Keratinocyte (primary cell): ENCODE measurements at regions not wholly inside any gene's neighbourhood (a gene's known extent, or its start where the extent isn't known, plus 50 kb on each side); places are given as distances from the start of the nearest gene placed in this dataset.

ENCODE experiments used
- DNase-seq: peaks from one replicate; pipeline ENCODE4 v3.0.0-alpha.2; 2011; ENCODE audit warnings: low read depth, missing footprints, low spot score
- FAIRE-seq: peaks from 2 replicates; lab custom pipeline; 2011; peaks lifted over from hg19 to GRCh38; lab: Jason Lieb, UNC
- H2AFZ ChIP-seq: 2 replicates; pipeline ENCODE4 v1.6.0; 2012; ENCODE audit warnings: low read length, control low read depth, inconsistent platforms; ENCODE audit not compliant: control insufficient read depth
- H3K27ac ChIP-seq: 2 replicates; pipeline ENCODE4 v1.5.1; 2011; ENCODE audit warnings: low read length; ENCODE audit not compliant: control insufficient read depth, insufficient read depth
- H3K27me3 ChIP-seq: 3 replicates; pipeline ENCODE4 v1.6.0; 2011; ENCODE audit warnings: low read length; ENCODE audit not compliant: control insufficient read depth, insufficient read depth; ENCODE audit errors: extremely low read depth
- H3K36me3 ChIP-seq, 2 experiments: 2 replicates in 1 of 2; 3 replicates in 1 of 2; pipeline ENCODE4 v1.5.1; 2011; ENCODE audit warnings: low read length in 2 of 2, mild to moderate bottlenecking in 1 of 2; ENCODE audit not compliant: control insufficient read depth in 2 of 2, insufficient read depth in 2 of 2; ENCODE audit errors: extremely low read depth in 1 of 2
- H3K4me1 ChIP-seq: 3 replicates; pipeline ENCODE4 v1.5.1; 2011; ENCODE audit warnings: low read length; ENCODE audit not compliant: control insufficient read depth, insufficient read depth; ENCODE audit errors: extremely low read depth
- H3K4me2 ChIP-seq: 3 replicates; pipeline ENCODE4 v1.6.0; 2011; ENCODE audit warnings: low read depth, low read length; ENCODE audit not compliant: control insufficient read depth, insufficient read depth; ENCODE audit errors: extremely low read depth
- H3K4me3 ChIP-seq, 3 experiments: fragments of 200-600 bp in 1 of 3; sonication (generic) in 1 of 3; 2 replicates in 2 of 3; 3 replicates in 1 of 3; pipeline ENCODE4 v1.5.1; 2011 to 2016; ENCODE audit warnings: low read length in 3 of 3, mild to moderate bottlenecking in 3 of 3, control low read depth in 2 of 3, inconsistent platforms in 1 of 3, low read depth in 1 of 3, mixed read lengths in 1 of 3, mixed run types in 1 of 3, moderate library complexity in 1 of 3; ENCODE audit not compliant: control insufficient read depth in 2 of 3, insufficient read depth in 2 of 3; ENCODE audit errors: extremely low read depth in 1 of 3
- H3K79me2 ChIP-seq: 2 replicates; pipeline ENCODE4 v1.6.0; 2012; ENCODE audit warnings: low read length; ENCODE audit not compliant: control insufficient read depth, insufficient read depth
- H3K9ac ChIP-seq: 3 replicates; pipeline ENCODE4 v1.6.0; 2011; ENCODE audit warnings: low read length; ENCODE audit not compliant: control insufficient read depth, insufficient read depth; ENCODE audit errors: extremely low read depth
- H3K9me1 ChIP-seq: 3 replicates; pipeline ENCODE4 v1.6.0; 2011; ENCODE audit warnings: low read length; ENCODE audit not compliant: control insufficient read depth, insufficient read depth; ENCODE audit errors: extremely low read depth
- H3K9me3 ChIP-seq: 2 replicates; pipeline ENCODE4 v1.5.1; 2012; ENCODE audit warnings: low read depth, low read length; ENCODE audit not compliant: control insufficient read depth
- H4K20me1 ChIP-seq: 3 replicates; pipeline ENCODE4 v1.6.0; 2011; ENCODE audit warnings: low read length; ENCODE audit not compliant: control insufficient read depth, insufficient read depth; ENCODE audit errors: extremely low read depth
- EZH2 ChIP-seq: IDR thresholded peaks from one replicate; pipeline ENCODE4 v1.6.1; 2012; ENCODE audit warnings: inconsistent platforms, mild to moderate bottlenecking, low read length, moderate library complexity
- dilution Hi-C: fragments of 300-500 bp; cut with MboI; formaldehyde crosslinking; loops from one replicate; pipeline ENCODE4 v1.7.0; 2020; ENCODE audit warnings: low sequenced_read_pairs; ENCODE audit not compliant: extremely low pct_ligation_motif_present
- TF ChIP-seq, protein P1 (sequence below), 3 experiments: IDR thresholded peaks in 1 of 3; conservative IDR thresholded peaks in 1 of 3; optimal IDR thresholded peaks in 1 of 3; 2 replicates in 2 of 3; 3 replicates in 1 of 3; pipeline versions ENCODE3 to v1.5.1; 2011; ENCODE audit warnings: low read length in 3 of 3, mild to moderate bottlenecking in 3 of 3, moderate library complexity in 2 of 3, control low read depth in 1 of 3, inconsistent platforms in 1 of 3; ENCODE audit not compliant: insufficient read depth in 2 of 3; ENCODE audit errors: extremely low read depth in 1 of 3

DNA sequence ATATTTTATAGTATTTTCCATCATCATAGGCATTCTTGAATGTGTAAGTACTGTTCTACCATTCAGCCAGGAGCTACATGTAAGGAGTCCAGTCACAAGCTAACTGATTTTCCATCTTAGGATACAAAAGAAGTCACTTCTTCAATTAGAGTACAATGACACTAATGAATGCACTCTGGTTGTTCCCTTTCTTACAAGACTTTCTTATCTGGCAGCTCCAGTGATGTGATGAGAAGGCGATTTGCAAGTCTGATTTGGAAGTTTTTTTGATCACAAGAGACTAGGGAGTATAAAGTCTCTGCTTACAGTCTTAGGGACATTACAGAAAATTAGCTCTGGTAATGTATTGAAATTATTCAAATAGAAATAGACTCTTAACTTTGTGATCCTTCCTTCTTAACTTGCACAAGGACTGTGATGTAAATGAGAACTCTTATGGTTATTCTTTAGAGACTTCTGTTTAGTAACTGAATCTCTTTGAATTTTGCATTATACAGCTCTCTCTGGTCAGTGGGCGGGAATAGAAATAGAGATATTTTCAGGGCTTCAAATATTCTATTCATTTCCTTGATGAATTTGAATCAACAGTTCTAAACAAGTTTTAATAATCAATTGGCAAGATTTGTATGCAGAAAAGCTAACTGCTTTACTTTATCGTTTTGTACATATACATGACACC is 130.4 kb upstream of the CDH6 start:
- Histone ChIP-seq H4K20me1 (no peaks in the 10 kb centered on the region), H3K79me2 (no peaks in the 10 kb centered on the region)
- dilution Hi-C loops: no loop called here

DNA sequence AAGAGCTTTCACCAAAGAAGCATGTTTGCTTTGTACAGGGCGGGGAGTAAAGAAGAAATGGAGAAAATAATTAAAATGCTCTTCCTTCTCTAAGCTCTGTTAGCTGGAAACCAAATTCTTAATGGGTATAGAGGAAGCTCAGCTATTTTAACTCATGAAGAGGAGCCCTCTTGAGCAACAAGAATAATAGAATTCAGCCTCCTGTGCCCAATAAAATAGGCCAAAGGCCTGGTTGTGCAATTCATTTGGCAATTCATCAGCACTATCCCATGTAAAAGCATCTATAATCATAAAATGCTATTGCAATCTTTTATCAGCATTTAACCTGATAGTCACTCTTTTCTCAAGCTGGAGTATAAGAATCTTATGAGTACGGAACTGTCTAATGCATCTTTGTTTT is 133.6 kb upstream of the CDH6 start:
- H3K9me1 ChIP-seq: no peaks in the 10 kb centered on the region
- no peak overlapping the region for H2AFZ ChIP-seq
- H3K36me3 ChIP-seq: no peaks in the 10 kb centered on the region
- H3K9ac ChIP-seq: no peak overlapping the region
- H3K4me2 ChIP-seq: no peak overlapping the region
- no peaks in the 10 kb centered on the region for H4K20me1 ChIP-seq
- no peak overlapping the region for H3K27ac ChIP-seq
- H3K4me3 ChIP-seq: no peak overlapping the region
- dilution Hi-C loops: no loop called here
- H3K27me3 ChIP-seq: no peaks in the 10 kb centered on the region
- no peak for TF ChIP-seq EZH2
- TF ChIP-seq, protein P1, sequence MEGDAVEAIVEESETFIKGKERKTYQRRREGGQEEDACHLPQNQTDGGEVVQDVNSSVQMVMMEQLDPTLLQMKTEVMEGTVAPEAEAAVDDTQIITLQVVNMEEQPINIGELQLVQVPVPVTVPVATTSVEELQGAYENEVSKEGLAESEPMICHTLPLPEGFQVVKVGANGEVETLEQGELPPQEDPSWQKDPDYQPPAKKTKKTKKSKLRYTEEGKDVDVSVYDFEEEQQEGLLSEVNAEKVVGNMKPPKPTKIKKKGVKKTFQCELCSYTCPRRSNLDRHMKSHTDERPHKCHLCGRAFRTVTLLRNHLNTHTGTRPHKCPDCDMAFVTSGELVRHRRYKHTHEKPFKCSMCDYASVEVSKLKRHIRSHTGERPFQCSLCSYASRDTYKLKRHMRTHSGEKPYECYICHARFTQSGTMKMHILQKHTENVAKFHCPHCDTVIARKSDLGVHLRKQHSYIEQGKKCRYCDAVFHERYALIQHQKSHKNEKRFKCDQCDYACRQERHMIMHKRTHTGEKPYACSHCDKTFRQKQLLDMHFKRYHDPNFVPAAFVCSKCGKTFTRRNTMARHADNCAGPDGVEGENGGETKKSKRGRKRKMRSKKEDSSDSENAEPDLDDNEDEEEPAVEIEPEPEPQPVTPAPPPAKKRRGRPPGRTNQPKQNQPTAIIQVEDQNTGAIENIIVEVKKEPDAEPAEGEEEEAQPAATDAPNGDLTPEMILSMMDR (optimal IDR thresholded peaks at IDR 0.05 in 1 of 3, IDR thresholded peaks at IDR 0.05 in 1 of 3, conservative IDR thresholded peaks at IDR 0.05 in 1 of 3; ENCODE audit: extremely low read depth in 1 of 3, insufficient read depth in 2 of 3, low read length in 3 of 3): no peak
- FAIRE-seq: no peak
- no peaks in the 10 kb centered on the region for H3K4me1 ChIP-seq
- H3K9me3 ChIP-seq: no peaks in the 10 kb centered on the region
- no peak for DNase-seq
- no peaks in the 10 kb centered on the region for H3K79me2 ChIP-seq

More for the DNA sequence above, 130.4 kb upstream of the CDH6 start:
- H3K4me1 ChIP-seq: no peaks in the 10 kb centered on the region
- H3K36me3 ChIP-seq: no peaks in the 10 kb centered on the region
- H3K9ac ChIP-seq: no peak overlapping the region
- H2AFZ ChIP-seq: no peak overlapping the region
- no peak overlapping the region for H3K4me2 ChIP-seq
- FAIRE-seq (no peak), DNase-seq (no peak)
- no peak for TF ChIP-seq EZH2
- TF ChIP-seq, protein P1 (optimal IDR thresholded peaks at IDR 0.05 in 1 of 3, IDR thresholded peaks at IDR 0.05 in 1 of 3, conservative IDR thresholded peaks at IDR 0.05 in 1 of 3; ENCODE audit: extremely low read depth in 1 of 3, insufficient read depth in 2 of 3, low read length in 3 of 3): no peak
- H3K9me1 ChIP-seq: no peaks in the 10 kb centered on the region
- no peaks in the 10 kb centered on the region for H3K9me3 ChIP-seq
- no peak overlapping the region for H3K4me3 ChIP-seq
- H3K27ac ChIP-seq: no peak overlapping the region
- H3K27me3 ChIP-seq: no peaks in the 10 kb centered on the region
